ENCODE measurements at regions not wholly inside any gene's neighbourhood (a gene's known extent, or its start where the extent isn't known, plus 50 kb on each side); places are given as distances from the start of the nearest gene placed in this dataset.

DNA sequence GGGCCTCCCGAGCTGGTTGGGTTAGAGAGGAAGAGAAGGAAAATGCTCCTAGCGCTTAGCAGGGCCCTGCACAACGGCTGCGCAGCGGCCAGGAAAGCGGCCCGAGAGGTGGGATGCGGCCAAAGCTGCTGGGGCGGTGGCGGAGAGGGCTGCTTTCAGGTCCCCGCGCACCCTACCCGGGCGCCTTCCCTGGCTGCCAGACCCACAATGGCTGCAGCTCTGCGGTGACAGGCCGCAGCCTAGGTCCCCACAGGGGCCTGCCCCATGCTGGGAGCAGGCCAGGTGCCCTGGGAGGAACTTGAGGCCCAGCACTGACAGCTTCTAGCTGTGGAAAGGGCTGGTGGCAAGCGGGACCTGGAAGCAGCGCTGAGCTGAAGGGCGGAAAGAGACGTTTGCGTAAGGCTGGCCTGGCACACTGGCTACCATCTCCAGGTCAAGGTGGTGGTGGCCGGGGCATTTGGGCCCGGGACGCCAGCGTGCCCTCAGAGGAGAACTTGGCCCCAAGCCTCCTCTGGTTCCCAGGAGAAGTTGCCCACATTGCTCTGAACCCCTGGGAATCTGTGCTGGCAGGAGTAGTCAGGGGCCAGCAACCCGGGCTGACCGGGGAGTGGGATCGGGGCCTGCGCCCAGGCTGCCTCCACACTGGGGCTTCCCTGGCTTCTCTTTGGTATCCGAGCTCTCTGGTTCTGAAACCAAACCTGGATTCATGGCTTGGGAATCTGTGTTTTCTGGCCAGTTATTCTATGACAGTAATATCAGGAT is 72.9 kb upstream of the ZNF804B start:
- TF ChIP-seq, protein P1, sequence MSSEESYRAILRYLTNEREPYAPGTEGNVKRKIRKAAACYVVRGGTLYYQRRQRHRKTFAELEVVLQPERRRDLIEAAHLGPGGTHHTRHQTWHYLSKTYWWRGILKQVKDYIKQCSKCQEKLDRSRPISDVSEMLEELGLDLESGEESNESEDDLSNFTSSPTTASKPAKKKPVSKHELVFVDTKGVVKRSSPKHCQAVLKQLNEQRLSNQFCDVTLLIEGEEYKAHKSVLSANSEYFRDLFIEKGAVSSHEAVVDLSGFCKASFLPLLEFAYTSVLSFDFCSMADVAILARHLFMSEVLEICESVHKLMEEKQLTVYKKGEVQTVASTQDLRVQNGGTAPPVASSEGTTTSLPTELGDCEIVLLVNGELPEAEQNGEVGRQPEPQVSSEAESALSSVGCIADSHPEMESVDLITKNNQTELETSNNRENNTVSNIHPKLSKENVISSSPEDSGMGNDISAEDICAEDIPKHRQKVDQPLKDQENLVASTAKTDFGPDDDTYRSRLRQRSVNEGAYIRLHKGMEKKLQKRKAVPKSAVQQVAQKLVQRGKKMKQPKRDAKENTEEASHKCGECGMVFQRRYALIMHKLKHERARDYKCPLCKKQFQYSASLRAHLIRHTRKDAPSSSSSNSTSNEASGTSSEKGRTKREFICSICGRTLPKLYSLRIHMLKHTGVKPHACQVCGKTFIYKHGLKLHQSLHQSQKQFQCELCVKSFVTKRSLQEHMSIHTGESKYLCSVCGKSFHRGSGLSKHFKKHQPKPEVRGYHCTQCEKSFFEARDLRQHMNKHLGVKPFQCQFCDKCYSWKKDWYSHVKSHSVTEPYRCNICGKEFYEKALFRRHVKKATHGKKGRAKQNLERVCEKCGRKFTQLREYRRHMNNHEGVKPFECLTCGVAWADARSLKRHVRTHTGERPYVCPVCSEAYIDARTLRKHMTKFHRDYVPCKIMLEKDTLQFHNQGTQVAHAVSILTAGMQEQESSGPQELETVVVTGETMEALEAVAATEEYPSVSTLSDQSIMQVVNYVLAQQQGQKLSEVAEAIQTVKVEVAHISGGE (tag by site-specific recombination; conservative IDR thresholded peaks at IDR 0.05; ENCODE audit: low read depth), result no peak
- TF ChIP-seq KLF16 (tag by site-specific recombination; IDR thresholded peaks at IDR 0.05) (no peak), MEIS1 (CRISPR knock-in tag; IDR thresholded peaks at IDR 0.05; ENCODE audit: borderline replicate concordance) (no peak), PRDM1 (tag by site-specific recombination; IDR thresholded peaks at IDR 0.05) (no peak), ZNF121 (tag by site-specific recombination; IDR thresholded peaks at IDR 0.05) (no peak), ZNF10 (tag by site-specific recombination; IDR thresholded peaks at IDR 0.05) (no peak)
- TF ChIP-seq, protein P2, sequence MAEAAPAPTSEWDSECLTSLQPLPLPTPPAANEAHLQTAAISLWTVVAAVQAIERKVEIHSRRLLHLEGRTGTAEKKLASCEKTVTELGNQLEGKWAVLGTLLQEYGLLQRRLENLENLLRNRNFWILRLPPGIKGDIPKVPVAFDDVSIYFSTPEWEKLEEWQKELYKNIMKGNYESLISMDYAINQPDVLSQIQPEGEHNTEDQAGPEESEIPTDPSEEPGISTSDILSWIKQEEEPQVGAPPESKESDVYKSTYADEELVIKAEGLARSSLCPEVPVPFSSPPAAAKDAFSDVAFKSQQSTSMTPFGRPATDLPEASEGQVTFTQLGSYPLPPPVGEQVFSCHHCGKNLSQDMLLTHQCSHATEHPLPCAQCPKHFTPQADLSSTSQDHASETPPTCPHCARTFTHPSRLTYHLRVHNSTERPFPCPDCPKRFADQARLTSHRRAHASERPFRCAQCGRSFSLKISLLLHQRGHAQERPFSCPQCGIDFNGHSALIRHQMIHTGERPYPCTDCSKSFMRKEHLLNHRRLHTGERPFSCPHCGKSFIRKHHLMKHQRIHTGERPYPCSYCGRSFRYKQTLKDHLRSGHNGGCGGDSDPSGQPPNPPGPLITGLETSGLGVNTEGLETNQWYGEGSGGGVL (tag by site-specific recombination; IDR thresholded peaks at IDR 0.05), result no peak
- TF ChIP-seq, protein P3, sequence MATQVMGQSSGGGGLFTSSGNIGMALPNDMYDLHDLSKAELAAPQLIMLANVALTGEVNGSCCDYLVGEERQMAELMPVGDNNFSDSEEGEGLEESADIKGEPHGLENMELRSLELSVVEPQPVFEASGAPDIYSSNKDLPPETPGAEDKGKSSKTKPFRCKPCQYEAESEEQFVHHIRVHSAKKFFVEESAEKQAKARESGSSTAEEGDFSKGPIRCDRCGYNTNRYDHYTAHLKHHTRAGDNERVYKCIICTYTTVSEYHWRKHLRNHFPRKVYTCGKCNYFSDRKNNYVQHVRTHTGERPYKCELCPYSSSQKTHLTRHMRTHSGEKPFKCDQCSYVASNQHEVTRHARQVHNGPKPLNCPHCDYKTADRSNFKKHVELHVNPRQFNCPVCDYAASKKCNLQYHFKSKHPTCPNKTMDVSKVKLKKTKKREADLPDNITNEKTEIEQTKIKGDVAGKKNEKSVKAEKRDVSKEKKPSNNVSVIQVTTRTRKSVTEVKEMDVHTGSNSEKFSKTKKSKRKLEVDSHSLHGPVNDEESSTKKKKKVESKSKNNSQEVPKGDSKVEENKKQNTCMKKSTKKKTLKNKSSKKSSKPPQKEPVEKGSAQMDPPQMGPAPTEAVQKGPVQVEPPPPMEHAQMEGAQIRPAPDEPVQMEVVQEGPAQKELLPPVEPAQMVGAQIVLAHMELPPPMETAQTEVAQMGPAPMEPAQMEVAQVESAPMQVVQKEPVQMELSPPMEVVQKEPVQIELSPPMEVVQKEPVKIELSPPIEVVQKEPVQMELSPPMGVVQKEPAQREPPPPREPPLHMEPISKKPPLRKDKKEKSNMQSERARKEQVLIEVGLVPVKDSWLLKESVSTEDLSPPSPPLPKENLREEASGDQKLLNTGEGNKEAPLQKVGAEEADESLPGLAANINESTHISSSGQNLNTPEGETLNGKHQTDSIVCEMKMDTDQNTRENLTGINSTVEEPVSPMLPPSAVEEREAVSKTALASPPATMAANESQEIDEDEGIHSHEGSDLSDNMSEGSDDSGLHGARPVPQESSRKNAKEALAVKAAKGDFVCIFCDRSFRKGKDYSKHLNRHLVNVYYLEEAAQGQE (tag by site-specific recombination; IDR thresholded peaks at IDR 0.05), result no peak
- TF ChIP-seq, protein P4, sequence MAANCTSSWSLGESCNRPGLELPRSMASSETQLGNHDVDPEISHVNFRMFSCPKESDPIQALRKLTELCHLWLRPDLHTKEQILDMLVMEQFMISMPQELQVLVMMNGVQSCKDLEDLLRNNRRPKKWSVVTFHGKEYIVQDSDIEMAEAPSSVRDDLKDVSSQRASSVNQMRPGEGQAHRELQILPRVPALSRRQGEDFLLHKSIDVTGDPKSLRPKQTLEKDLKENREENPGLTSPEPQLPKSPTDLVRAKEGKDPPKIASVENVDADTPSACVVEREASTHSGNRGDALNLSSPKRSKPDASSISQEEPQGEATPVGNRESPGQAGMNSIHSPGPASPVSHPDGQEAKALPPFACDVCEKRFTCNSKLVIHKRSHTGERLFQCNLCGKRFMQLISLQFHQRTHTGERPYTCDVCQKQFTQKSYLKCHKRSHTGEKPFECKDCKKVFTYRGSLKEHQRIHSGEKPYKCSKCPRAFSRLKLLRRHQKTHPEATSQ (tag by site-specific recombination; IDR thresholded peaks at IDR 0.05), result no peak
- TF ChIP-seq, protein P5, sequence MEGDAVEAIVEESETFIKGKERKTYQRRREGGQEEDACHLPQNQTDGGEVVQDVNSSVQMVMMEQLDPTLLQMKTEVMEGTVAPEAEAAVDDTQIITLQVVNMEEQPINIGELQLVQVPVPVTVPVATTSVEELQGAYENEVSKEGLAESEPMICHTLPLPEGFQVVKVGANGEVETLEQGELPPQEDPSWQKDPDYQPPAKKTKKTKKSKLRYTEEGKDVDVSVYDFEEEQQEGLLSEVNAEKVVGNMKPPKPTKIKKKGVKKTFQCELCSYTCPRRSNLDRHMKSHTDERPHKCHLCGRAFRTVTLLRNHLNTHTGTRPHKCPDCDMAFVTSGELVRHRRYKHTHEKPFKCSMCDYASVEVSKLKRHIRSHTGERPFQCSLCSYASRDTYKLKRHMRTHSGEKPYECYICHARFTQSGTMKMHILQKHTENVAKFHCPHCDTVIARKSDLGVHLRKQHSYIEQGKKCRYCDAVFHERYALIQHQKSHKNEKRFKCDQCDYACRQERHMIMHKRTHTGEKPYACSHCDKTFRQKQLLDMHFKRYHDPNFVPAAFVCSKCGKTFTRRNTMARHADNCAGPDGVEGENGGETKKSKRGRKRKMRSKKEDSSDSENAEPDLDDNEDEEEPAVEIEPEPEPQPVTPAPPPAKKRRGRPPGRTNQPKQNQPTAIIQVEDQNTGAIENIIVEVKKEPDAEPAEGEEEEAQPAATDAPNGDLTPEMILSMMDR (tag by site-specific recombination; IDR thresholded peaks at IDR 0.05), result no peak
- TF ChIP-seq, protein P6, sequence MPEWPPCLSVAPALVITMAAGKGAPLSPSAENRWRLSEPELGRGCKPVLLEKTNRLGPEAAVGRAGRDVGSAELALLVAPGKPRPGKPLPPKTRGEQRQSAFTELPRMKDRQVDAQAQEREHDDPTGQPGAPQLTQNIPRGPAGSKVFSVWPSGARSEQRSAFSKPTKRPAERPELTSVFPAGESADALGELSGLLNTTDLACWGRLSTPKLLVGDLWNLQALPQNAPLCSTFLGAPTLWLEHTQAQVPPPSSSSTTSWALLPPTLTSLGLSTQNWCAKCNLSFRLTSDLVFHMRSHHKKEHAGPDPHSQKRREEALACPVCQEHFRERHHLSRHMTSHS (tag by site-specific recombination; IDR thresholded peaks at IDR 0.05), result no peak
- TF ChIP-seq, protein P7, sequence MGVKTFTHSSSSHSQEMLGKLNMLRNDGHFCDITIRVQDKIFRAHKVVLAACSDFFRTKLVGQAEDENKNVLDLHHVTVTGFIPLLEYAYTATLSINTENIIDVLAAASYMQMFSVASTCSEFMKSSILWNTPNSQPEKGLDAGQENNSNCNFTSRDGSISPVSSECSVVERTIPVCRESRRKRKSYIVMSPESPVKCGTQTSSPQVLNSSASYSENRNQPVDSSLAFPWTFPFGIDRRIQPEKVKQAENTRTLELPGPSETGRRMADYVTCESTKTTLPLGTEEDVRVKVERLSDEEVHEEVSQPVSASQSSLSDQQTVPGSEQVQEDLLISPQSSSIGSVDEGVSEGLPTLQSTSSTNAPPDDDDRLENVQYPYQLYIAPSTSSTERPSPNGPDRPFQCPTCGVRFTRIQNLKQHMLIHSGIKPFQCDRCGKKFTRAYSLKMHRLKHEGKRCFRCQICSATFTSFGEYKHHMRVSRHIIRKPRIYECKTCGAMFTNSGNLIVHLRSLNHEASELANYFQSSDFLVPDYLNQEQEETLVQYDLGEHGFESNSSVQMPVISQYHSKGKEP (tag by site-specific recombination; IDR thresholded peaks at IDR 0.05), result no peak
